H1 (cell line): ENCODE measurements at regions not wholly inside any gene's neighbourhood (a gene's known extent, or its start where the extent isn't known, plus 50 kb on each side); places are given as distances from the start of the nearest gene placed in this dataset.

Experiments
- CTCF ChIA-PET: fragments of 300-600 bp; sonication (Branson Sonifier 250); formaldehyde crosslinking; loops from one replicate; lab custom pipeline; 2021; ENCODE audit not compliant: partially characterized antibody; lab: Charles Lee
- POLR2A ChIA-PET: fragments of 300-600 bp; sonication (Branson Sonifier 250); formaldehyde crosslinking; loops from one replicate; lab custom pipeline; 2021; ENCODE audit warnings: inconsistent platforms; ENCODE audit not compliant: partially characterized antibody; lab: Charles Lee
- DNase-seq, 2 experiments: peaks; one replicate each; pipeline versions ENCODE4 v3.0.0 to v3.0.0-alpha.2; 2010 to 2022; ENCODE audit warnings: low spot score in 2 of 2, low read depth in 1 of 2, mixed read lengths in 1 of 2
- FAIRE-seq: peaks from 2 replicates; lab custom pipeline; 2011; peaks lifted over from hg19 to GRCh38; lab: Jason Lieb, UNC
- H2AFZ ChIP-seq: 2 replicates; pipeline ENCODE4 v1.8.1; 2012; ENCODE audit warnings: low read length, inconsistent platforms
- H2AK5ac ChIP-seq: 2 replicates; pipeline ENCODE4 v1.6.1; 2013; ENCODE audit warnings: low read depth, low read length
- H2BK120ac ChIP-seq: replicated peaks from 2 replicates; pipeline ENCODE3; 2013; ENCODE audit warnings: low read depth, low read length, inconsistent platforms
- H2BK12ac ChIP-seq: 2 replicates; pipeline ENCODE4 v1.6.1; 2013; ENCODE audit warnings: low read depth, low read length
- H2BK15ac ChIP-seq: 2 replicates; pipeline ENCODE4 v1.6.1; 2013; ENCODE audit warnings: low read length
- H2BK20ac ChIP-seq: 2 replicates; pipeline ENCODE4 v1.6.1; 2013; ENCODE audit warnings: low read length
- H2BK5ac ChIP-seq: 2 replicates; pipeline ENCODE4 v1.6.1; 2013; ENCODE audit warnings: low read depth, low read length
- H3K14ac ChIP-seq: 2 replicates; pipeline ENCODE4 v1.6.1; 2013; ENCODE audit warnings: inconsistent platforms; ENCODE audit not compliant: insufficient read length
- H3K18ac ChIP-seq: 2 replicates; pipeline ENCODE4 v1.6.1; 2013; ENCODE audit warnings: low read length; ENCODE audit errors: extremely low read depth
- H3K23ac ChIP-seq: 2 replicates; pipeline ENCODE4 v1.6.1; 2013; ENCODE audit warnings: inconsistent platforms; ENCODE audit not compliant: insufficient read length
- H3K23me2 ChIP-seq: 2 replicates; pipeline ENCODE4 v1.6.1; 2013; ENCODE audit warnings: low read depth, low read length
- H3K27ac ChIP-seq: 2 replicates; pipeline ENCODE4 v1.6.1; 2011; ENCODE audit warnings: low read depth, low read length, inconsistent platforms
- H3K27me3 ChIP-seq, 4 experiments: replicated peaks in 1 of 4; 1 replicate in 1 of 4; 2 replicates in 3 of 4; pipeline versions ENCODE4 v1.6.1 to v1.8.1; 2011 to 2013; ENCODE audit warnings: low read length in 3 of 4, mild to moderate bottlenecking in 3 of 4, inconsistent platforms in 2 of 4, mixed read lengths in 2 of 4, moderate library complexity in 1 of 4; ENCODE audit not compliant: control insufficient read depth in 3 of 4, insufficient read depth in 3 of 4; ENCODE audit errors: extremely low read depth in 1 of 4
- H3K36me3 ChIP-seq, 4 experiments: 2 replicates each; pipeline versions ENCODE4 v1.6.1 to v1.8.1; 2011 to 2013; ENCODE audit warnings: mild to moderate bottlenecking in 4 of 4, low read length in 3 of 4, moderate library complexity in 2 of 4, control low read depth in 1 of 4, inconsistent platforms in 1 of 4; ENCODE audit not compliant: insufficient read depth in 4 of 4, control insufficient read depth in 2 of 4
- H3K4ac ChIP-seq: replicated peaks from 2 replicates; pipeline ENCODE3; 2013; ENCODE audit warnings: low read length, low read depth, mixed read lengths, inconsistent platforms; ENCODE audit not compliant: insufficient read length
- H3K4me1 ChIP-seq, 4 experiments: replicated peaks in 1 of 4; 1 replicate in 1 of 4; 2 replicates in 3 of 4; pipeline versions ENCODE4 v1.6.1 to v1.8.1; 2011 to 2013; ENCODE audit warnings: low read length in 3 of 4, inconsistent platforms in 2 of 4, mixed read lengths in 1 of 4; ENCODE audit not compliant: insufficient read depth in 4 of 4, control insufficient read depth in 3 of 4
- H3K4me2 ChIP-seq, 2 experiments: 2 replicates each; pipeline versions ENCODE4 v1.6.1 to v1.8.1; 2011 to 2013; ENCODE audit warnings: low read depth in 2 of 2, low read length in 2 of 2, control low read depth in 1 of 2, inconsistent platforms in 1 of 2, mild to moderate bottlenecking in 1 of 2; ENCODE audit not compliant: insufficient read depth in 1 of 2
- H3K4me3 ChIP-seq, 4 experiments: fragments of 200-600, 300-600 bp in 1 of 4; sonication (generic), shearing (Covaris generic), sonication (Bioruptor Twin) in 1 of 4; 2 replicates each; pipeline versions ENCODE4 v1.5.1 to v1.8.1; 2011 to 2016; ENCODE audit warnings: low read length in 4 of 4, low read depth in 3 of 4, control low read depth in 2 of 4, inconsistent platforms in 2 of 4, mild to moderate bottlenecking in 2 of 4, mixed read lengths in 1 of 4, moderate library complexity in 1 of 4; ENCODE audit not compliant: insufficient read depth in 2 of 4; ENCODE audit errors: extremely low read depth in 1 of 4
- H3K56ac ChIP-seq: replicated peaks from 2 replicates; pipeline ENCODE3; 2013; ENCODE audit warnings: low read depth, mild to moderate bottlenecking, mixed read lengths, low read length, inconsistent platforms; ENCODE audit not compliant: insufficient read length
- H3K79me1 ChIP-seq: 2 replicates; pipeline ENCODE4 v1.6.1; 2013; ENCODE audit warnings: low read depth, low read length, control low read depth
- H3K79me2 ChIP-seq, 2 experiments: 2 replicates each; pipeline versions ENCODE4 v1.6.1 to v1.8.1; 2012 to 2013; ENCODE audit warnings: low read length in 2 of 2, mild to moderate bottlenecking in 2 of 2, inconsistent platforms in 1 of 2; ENCODE audit not compliant: insufficient read depth in 2 of 2, control insufficient read depth in 1 of 2
- H3K9ac ChIP-seq, 4 experiments: replicated peaks in 1 of 4; 1 replicate in 1 of 4; 2 replicates in 3 of 4; pipeline versions ENCODE4 v1.6.1 to v1.8.1; 2011 to 2013; ENCODE audit warnings: low read depth in 3 of 4, low read length in 3 of 4, control low read depth in 2 of 4, mild to moderate bottlenecking in 2 of 4, moderate library complexity in 2 of 4, inconsistent platforms in 1 of 4; ENCODE audit errors: extremely low read depth in 1 of 4
- H3K9me3 ChIP-seq, 2 experiments: 2 replicates each; pipeline versions ENCODE4 v1.6.1 to v1.8.1; 2012 to 2013; ENCODE audit warnings: mild to moderate bottlenecking in 2 of 2, moderate library complexity in 2 of 2, control low read depth in 1 of 2, inconsistent platforms in 1 of 2, low read depth in 1 of 2, low read length in 1 of 2, mixed read lengths in 1 of 2; ENCODE audit not compliant: insufficient read depth in 2 of 2
- H4K20me1 ChIP-seq, 2 experiments: replicated peaks in 1 of 2; 2 replicates each; pipeline versions ENCODE3 to v1.8.1; 2011 to 2013; ENCODE audit warnings: inconsistent platforms in 2 of 2, low read length in 2 of 2, mild to moderate bottlenecking in 1 of 2; ENCODE audit not compliant: insufficient read depth in 2 of 2, control insufficient read depth in 1 of 2
- H4K5ac ChIP-seq: 2 replicates; pipeline ENCODE4 v1.6.1; 2013; ENCODE audit warnings: low read length, low read depth, mixed read lengths, inconsistent platforms; ENCODE audit not compliant: insufficient read length
- H4K8ac ChIP-seq: 2 replicates; pipeline ENCODE4 v1.8.0; 2013; ENCODE audit warnings: mild to moderate bottlenecking, moderate library complexity, low read length, inconsistent platforms; ENCODE audit not compliant: insufficient read depth; ENCODE audit errors: extremely low read depth
- H4K91ac ChIP-seq: replicated peaks from 2 replicates; pipeline ENCODE3; 2013; ENCODE audit warnings: low read length, mixed read lengths, inconsistent platforms; ENCODE audit not compliant: insufficient read length
- BACH1 ChIP-seq: IDR thresholded peaks from 2 replicates; pipeline ENCODE4 v1.6.1; 2012; ENCODE audit warnings: low read length, improper control_type of control experiment
- BRCA1 ChIP-seq: IDR thresholded peaks from 2 replicates; pipeline ENCODE4 v1.6.1; 2012; ENCODE audit warnings: low read depth, low read length, improper control_type of control experiment
- CTBP2 ChIP-seq: IDR thresholded peaks from 2 replicates; pipeline ENCODE4 v1.7.0; 2011; ENCODE audit warnings: borderline replicate concordance, mild to moderate bottlenecking, moderate library complexity, mixed read lengths, low read length; ENCODE audit not compliant: insufficient read depth, insufficient read length
- CTCF ChIP-seq, 3 experiments: IDR thresholded peaks; 1 replicate in 2 of 3; 2 replicates in 1 of 3; pipeline versions ENCODE4 v1.5.1 to v1.6.1; 2011; ENCODE audit warnings: low read length in 3 of 3, mild to moderate bottlenecking in 3 of 3, inconsistent platforms in 2 of 3, low read depth in 1 of 3, moderate library complexity in 1 of 3; ENCODE audit not compliant: insufficient read depth in 1 of 3; ENCODE audit errors: control extremely low read depth in 1 of 3
- KDM4A ChIP-seq: IDR thresholded peaks from one replicate; pipeline ENCODE4 v1.7.1; 2012; ENCODE audit warnings: low read depth, mild to moderate bottlenecking, moderate library complexity, low read length, inconsistent platforms; ENCODE audit not compliant: severe bottlenecking
- RAD21 ChIP-seq, 2 experiments: IDR thresholded peaks in 1 of 2; conservative IDR thresholded peaks in 1 of 2; 2 replicates each; pipeline ENCODE4 v1.6.1; 2011; ENCODE audit warnings: low read depth in 2 of 2, low read length in 2 of 2, improper control_type of control experiment in 1 of 2, inconsistent platforms in 1 of 2, mild to moderate bottlenecking in 1 of 2, moderate library complexity in 1 of 2
- RBBP5 ChIP-seq: IDR thresholded peaks from 2 replicates; pipeline ENCODE4 v1.7.1; 2012; ENCODE audit warnings: low read depth, mild to moderate bottlenecking, inconsistent platforms, low read length, moderate library complexity, borderline replicate concordance
- SP4 ChIP-seq: IDR thresholded peaks from 2 replicates; pipeline ENCODE4 v1.6.1; 2012; ENCODE audit warnings: low read length, inconsistent platforms
- SUZ12 ChIP-seq: fragments of 200-600 bp; sonication (generic); IDR thresholded peaks from 2 replicates; pipeline ENCODE4 v1.6.1; 2012; ENCODE audit warnings: mild to moderate bottlenecking, inconsistent platforms, low read length, moderate library complexity, mixed read lengths
- WGBS, 2 experiments: shearing (Covaris generic) in 1 of 2; methylation state at CpG; one replicate each; pipeline versions ENCODE4 v1.1.6 to v1.1.7; 2013 to 2015; ENCODE audit warnings: low lambda C conversion rate in 2 of 2, mixed read lengths in 2 of 2, inconsistent platforms in 1 of 2, low coverage in 1 of 2, missing lambda C conversion rate in 1 of 2; ENCODE audit not compliant: insufficient replicate concordance in 2 of 2, insufficient coverage in 1 of 2, insufficient read length in 1 of 2; ENCODE audit errors: extremely low coverage in 1 of 2, missing lambda C conversion rate in 1 of 2; 5-methylcytosine and 5-hydroxymethylcytosine counted together

GRCh38 chrX:129318375-129318774 lies 204.9 kb downstream of the SMARCA1 start:
- WGBS, 2 experiments, result 25% methylated on average over 1 of the region's 1 CpG; no CpG with 5 or more reads in 1 of the 2 experiments
- no peak for DNase-seq
- Histone ChIP-seq H3K27me3 (no peaks in the 10 kb centered on the region), H4K91ac (no peak overlapping the region), H4K5ac (no peak overlapping the region), H3K79me1 (no peaks in the 10 kb centered on the region), H3K4me3 (no peak overlapping the region), H3K4ac (no peak overlapping the region), H2BK20ac (no peak overlapping the region), H3K36me3 (no peaks in the 10 kb centered on the region), H2AK5ac (no peak overlapping the region), H2BK12ac (no peak overlapping the region), H3K23ac (no peak overlapping the region), H2BK15ac (no peak overlapping the region), H3K9ac (no peak overlapping the region), H3K23me2 (no peaks in the 10 kb centered on the region), H3K56ac (no peak overlapping the region), H2BK120ac (no peak overlapping the region), H3K18ac (no peak overlapping the region), H3K27ac (no peak overlapping the region), H4K8ac (no peak overlapping the region), H4K20me1 (no peaks in the 10 kb centered on the region), H3K9me3 (no peaks in the 10 kb centered on the region), H2AFZ (no peak overlapping the region), H3K4me1 (no peaks in the 10 kb centered on the region), H3K79me2 (no peaks in the 10 kb centered on the region), H3K14ac (no peak overlapping the region), H3K4me2 (no peak overlapping the region), H2BK5ac (no peak overlapping the region)
- TF ChIP-seq KDM4A, result no peak
- TF ChIP-seq BACH1, result no peak
- TF ChIP-seq RBBP5, result no peak
- TF ChIP-seq RAD21 (IDR thresholded peaks at IDR 0.05 in 1 of 2, conservative IDR thresholded peaks at IDR 0.05 in 1 of 2; ENCODE audit: low read depth in 2 of 2, low read length in 2 of 2), result peak; percentile 43 to 51
- TF ChIP-seq CTBP2, result no peak
- no peak for TF ChIP-seq SP4
- peak in 2 of 3 experiments; percentile 26 to 38; a peak in 2 of 4 replicates for TF ChIP-seq CTCF (IDR thresholded peaks at IDR 0.05; ENCODE audit: control extremely low read depth in 1 of 3, insufficient read depth in 1 of 3, low read depth in 1 of 3, low read length in 3 of 3)
- TF ChIP-seq BRCA1, result no peak
- no peak for TF ChIP-seq SUZ12
- POLR2A ChIA-PET, result no interaction called here
- FAIRE-seq, result no peak
- CTCF ChIA-PET, result interaction anchor here (0.6 to 1.9 kb wide), 7 partner anchors 9 to 158 kb away, joined by 3 to 9 read pairs (median 4); no protein-coding TSS in a partner anchor
